NCI-H748 treated with DMSO at 0.1 percent for 48 hours (cell line): ENCODE measurements at regions not wholly inside any gene's neighbourhood (a gene's known extent, or its start where the extent isn't known, plus 50 kb on each side); places are given as distances from the start of the nearest gene placed in this dataset.
A peak's percentile ranks its signal among the peaks of the same experiment; 100 is the strongest.

ENCODE experiments used
- DNase-seq: peaks from one replicate; lab custom pipeline; 2025; lab: John Stamatoyannopoulos, UW

DNA sequence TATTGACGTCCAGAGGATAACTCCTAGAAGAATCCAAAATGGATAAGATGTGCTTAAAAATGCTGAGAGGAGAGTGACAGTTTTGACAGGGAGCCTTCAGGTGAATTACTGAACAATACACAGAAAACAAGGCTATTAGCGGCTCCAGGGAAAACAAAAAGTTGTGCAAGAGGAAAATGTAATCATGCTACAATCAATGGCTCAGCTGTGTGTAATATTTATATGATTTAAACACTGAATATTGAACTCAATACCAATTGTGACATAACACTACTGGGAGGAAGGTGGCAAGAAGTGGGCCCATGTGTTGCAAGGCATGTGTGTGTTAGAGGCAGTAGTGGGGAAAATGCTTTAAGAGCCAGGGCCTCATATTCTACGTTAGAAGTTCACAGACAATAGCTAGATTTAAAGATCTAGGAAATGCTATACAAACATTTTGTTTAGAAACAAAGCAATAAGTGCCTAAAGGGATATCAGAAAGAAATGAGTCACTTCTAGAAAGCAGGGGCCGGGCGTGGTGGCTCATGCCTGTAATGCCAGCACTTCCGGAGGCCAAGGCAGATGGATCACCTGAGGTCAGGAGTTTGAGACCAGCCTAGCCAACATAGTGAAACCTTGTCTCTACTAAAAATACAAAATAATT, 253.2 kb upstream of the IRX5 start:
- no peak for DNase-seq

DNA sequence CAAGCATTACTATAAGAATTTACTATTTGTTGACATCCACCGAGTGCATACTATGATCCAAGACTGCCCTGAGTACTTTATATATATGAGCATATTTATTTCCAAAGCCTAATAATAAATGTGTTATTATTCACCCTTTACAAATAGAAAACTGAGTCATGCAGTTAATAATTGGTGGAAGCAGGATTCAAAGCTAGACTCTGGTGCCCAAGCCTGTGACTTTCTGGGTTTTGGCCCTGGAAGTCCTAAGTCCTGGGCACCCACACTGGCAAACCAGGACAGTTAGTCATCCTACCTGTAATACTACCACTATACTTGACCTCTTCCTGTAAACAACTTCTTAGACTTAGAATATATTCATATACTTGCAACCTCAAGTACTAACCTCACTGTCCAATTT, 257.4 kb upstream of the IRX5 start:
- DNase-seq, result no peak

DNA sequence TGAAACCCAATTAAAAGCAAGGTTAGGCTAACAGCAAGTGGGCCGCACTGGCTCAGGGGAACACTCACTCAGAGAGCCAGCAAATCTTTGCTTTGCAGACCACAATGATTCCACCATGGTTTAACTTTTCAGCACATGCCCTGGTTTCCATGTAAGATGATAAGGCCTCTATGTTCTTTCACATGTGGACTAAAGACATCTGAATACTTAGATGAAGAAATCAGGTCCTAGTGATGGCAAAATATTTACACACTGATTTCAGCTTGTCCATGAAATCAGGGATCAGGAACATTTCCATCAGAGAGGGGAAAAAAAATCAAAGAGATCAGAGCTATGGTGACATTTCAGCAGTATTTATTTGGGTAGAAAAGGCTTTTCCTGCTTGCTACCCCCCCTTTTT, 258.2 kb upstream of the IRX5 start:
- DNase-seq, result no peak

DNA sequence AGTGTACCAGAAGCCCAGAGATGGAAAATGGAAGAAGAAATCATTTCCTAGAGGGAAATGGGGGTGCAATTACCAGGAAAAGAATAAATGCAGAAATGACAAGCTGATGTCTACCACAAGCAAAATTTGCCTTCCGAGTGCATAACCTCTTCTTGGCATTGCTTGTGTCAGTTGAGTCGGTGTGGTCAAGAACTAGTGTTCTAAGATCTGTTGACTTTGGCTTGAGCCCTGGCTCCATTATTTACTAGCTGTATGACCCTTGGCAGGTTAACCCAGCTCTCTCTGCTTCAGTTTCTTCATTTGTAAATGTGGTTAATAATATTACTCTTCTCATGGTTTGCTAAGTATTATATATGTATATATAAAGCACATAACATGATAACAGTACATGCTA, 273.0 kb upstream of the IRX5 start:
- DNase-seq, result no peak

DNA sequence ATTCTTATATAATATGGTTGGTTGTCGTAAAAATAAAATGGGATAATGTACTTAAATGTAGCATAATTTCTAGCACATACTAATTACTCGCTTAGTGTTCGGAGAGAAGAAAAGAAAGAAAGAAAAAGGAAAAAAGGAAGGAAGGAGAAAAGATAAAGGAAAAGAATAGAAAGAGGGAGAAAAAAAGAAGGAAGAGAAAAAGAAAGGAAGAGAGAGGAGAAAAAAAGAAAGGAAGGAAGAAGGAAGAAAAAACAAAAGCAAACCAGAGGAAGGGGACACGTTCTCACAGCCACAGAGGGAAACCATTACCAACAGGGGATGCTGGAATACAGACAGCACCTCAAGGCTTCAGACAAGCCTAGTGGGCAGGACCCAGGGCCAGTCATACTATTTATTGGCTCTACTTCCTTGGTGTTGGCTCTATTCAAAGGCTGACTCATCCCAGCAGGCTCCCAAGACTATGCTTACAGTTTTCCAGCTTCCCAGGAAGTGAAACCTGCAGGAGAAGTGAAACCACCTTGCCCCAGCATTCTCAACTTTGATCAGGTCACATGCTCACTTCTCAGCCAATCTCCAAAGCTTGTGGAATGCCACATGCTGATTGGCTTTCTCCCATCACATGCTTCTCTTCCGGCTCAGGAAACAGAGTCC, 273.5 kb upstream of the IRX5 start:
- no peak for DNase-seq

DNA sequence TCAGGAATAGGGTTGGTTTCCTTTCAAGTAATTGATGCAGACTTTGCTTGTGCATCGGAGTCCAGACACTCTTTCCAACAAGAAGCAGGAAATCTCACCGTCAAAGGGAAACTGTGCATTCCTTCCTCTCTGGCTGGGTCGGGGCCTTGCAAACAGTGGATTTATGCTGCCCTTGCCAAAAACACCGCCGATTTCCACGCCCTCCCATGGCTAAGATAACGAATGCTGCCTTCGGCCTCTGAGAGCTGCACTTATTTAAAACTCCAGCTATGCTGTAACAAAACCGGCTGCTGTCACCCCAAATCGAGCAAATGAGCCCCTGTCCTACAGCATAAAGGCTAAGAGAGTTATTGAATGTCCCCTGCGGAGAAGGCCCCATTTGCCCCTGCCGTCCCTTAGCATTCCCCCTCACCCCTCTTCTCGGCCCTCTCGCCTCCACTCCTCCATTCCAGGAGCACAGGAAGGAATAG, 275.5 kb upstream of the IRX5 start:
- no peak for DNase-seq

DNA sequence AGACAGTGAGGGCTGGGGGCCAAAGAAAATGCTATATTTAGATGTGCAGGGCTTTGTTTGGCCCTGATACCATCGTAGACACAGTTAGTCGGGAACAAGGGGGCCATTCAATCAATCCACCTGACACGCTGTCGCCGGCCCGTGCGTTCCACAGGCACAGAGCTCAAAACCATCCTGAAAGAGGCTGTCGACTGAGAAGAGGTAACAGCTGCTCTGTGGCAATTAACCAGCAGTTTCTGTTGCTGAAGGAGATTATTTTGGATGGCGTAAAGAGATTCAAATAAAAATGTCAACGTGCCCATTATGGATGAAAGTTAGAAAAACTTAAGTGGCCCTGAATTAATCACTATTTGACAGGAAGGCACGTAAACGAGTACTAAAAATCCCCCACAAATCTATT, 276.2 kb upstream of the IRX5 start:
- DNase-seq, result no peak

DNA sequence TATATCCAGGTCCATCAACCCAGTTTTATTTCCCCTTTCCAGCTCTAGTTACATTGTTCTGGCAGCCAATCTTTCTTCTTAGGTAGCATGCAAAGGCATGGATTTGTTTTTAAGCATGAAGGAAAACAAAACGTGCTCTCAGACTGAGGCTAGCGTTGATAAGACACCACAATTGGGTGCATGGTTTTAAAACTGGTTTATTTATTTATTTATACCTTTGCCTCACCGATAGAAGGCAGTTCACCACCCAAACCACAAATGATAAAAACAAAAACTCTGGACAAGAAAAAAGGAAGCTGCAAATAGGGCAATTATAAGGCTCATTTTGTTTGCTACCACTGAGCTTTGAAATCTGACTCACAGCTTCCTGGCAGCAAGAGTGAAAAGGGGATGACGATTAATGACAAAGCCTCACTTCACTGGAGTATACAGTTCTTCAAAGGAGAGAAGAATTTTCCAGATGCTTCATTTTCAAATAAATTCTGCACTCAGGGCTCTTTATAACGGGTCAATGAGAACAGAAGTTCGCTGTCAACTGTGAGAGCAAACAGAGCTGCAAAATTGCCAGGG, 278.4 kb upstream of the IRX5 start:
- DNase-seq, result no peak

DNA sequence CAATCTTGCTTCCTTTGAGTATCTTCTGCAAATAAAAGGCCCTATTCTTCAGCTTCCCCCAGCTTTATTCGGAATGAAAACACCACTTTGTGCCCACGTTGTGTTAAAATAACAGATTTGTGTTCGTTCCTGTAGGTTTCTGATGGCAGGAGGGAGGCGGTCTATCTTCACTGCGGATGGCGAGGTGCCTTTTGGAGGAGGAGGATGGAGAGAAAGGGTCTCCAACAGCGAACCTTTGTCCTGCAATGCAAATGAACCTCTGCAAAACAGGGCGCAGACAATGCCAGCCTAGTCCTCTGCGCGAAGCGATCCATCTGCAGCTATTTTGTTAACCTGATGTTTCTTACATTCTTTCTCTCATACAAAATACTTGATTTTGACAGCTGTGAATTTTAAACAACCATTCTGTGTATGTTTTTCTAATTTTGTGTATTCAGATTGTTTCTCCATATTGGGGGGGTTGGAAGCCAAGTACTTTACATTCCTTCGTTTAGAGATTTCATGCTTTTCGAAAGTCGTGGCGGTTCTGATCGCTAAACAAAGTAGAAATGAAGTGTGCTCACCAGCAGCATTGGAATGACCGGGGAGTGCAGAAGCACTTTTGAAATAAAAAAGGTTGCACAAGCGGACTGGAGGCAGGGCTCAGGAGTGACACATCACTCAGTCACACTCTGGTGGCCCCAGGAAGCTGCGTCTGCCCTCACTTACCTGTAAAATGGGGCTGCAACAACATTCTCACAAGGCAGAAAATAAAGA, 279.0 kb upstream of the IRX5 start:
- DNase-seq, result no peak

DNA sequence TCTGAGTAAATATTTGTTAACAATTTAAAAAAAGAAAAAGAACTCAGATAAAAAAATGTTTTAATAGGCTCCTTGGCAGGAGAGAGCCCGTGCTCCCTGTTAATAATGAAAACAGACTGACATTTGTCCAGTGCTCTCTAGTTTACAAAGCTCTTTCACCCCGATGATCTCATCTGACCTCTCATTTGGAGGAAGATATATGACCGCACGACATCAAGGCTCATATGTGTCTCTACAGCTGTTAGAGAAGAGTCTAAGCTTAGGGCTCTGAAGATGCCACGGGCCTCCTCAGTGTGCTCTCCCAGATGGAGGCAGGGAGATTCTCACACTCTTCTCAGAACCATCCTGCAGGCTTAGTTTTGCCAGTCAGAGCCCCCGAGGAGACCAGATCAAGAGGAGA, 280.8 kb upstream of the IRX5 start:
- DNase-seq, result no peak

DNA sequence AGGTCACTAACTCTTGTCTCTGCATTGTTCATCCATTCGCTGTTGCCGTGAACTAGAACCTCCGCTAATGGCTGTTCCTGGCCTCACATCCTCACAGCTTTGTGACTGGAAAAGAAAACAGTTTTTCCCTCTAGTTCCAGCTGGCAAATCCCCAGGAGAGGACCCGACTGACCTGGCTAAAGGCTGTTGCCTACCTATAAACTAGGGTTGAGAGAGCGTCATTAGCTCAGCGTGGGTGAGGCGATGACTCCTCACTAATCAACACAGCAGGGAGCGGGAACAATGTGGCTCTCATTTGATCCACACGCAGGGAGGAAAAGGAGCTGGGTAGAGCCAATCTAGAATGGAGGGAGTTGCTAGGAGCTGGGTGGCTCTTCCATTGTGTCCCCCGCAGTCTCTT, 282.1 kb upstream of the IRX5 start:
- peak; percentile 43 for DNase-seq

DNA sequence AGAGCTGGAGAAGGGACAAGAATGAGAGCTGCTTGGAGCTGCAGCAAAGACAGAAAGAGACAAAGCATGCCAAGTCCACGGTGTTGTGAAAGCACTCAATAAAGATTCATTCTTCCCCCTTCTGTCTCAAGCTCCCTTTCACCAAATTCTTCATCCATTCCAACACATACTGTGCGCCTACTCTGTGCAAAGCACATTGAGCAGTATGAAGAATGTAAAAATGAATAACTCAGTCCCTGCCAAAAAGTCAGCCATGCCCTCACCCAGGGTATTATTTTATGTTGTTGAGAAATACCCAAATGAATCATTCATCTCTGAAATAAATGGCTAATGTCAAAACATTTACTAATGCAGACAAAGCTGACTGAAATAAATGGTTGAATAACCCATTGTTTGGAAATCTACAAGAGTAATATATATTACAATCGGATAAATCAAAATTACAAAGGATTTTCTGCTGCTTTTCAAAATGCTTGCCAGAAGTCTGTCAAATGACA, 282.9 kb upstream of the IRX5 start:
- no peak for DNase-seq

DNA sequence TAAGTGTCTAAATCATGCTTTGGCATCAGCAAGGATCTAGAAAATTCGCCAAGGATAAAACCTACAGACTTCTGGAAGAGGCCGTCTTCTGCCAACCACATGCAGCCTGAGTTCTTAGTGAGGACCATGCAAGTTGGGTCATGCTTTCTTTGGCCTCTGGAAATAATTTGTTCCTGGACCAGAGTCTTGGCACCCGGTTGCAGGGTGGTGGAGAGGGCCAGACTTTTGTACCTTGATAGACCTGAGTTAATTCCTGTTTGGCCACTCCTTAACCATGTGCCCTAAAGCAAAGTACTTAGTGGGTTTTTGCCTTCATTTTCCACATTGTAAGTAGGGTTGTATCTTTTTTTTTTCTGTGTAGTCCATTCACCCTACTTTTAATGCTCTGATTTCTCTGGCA, 283.4 kb upstream of the IRX5 start:
- no peak for DNase-seq

DNA sequence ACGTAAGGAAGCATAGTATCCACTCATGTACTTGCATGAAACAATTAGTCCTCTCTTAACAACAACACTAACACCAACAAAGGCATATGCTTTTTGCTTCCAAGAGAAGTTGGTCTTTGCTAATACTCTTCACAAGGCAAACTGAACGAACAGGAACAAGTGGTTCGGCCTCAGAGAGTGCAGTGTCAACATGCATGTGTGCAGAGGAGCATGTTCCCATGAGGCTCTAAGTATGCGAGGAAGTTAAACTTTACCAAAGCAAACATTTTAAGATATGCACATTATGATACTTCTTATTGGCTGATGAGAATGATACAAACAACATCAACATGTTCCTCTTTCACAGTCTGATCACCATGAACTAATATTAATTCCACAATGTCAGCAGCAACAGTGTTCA, 285.3 kb upstream of the IRX5 start:
- no peak for DNase-seq

DNA sequence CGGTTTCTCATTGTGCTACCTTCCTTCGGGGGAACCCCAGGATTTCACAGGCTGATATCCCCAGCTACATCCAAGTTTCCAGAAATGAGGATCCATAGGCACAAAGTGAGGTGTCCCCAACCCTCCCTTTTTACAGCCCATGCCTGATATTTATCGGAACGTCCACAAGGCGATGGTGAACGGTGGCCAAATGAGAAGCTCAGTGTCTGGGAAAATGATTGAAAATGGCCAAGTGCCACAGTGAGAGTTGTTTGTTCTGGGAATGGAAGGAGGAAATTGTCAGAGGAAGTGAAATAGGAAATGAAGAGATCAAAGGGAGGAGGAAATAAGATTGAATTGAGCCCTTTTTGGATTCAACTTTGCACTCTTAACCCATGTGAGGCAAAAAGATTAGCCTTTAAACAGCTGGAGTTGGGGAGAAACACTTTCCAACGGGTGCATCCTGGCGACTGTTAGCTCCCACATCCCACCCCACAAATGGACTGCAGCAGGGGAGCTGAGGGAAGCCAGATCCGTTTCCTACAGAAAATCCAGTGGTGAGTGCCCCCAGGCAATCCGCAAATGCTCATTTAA, 294.4 kb upstream of the IRX5 start:
- no peak for DNase-seq

DNA sequence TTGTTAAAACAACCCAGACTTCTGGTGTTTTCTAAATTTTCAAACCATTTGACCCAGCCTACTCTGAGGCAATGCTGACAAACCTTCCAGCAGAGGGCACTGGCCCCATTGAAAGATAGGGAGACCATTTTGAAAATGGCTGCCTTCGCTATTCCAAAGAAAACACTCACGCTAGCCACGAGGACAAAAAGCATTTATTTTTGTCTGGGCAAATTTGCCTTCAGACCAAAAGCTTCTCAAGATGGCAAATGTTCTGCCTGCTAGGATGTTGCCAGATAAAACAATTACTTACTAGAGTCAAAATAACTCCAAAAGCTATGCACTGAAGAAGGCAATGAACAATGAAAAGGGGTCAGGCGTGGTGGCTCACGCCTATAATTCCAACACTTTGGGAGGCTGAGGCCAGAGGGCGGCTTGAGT, 296.7 kb upstream of the IRX5 start:
- no peak for DNase-seq

DNA sequence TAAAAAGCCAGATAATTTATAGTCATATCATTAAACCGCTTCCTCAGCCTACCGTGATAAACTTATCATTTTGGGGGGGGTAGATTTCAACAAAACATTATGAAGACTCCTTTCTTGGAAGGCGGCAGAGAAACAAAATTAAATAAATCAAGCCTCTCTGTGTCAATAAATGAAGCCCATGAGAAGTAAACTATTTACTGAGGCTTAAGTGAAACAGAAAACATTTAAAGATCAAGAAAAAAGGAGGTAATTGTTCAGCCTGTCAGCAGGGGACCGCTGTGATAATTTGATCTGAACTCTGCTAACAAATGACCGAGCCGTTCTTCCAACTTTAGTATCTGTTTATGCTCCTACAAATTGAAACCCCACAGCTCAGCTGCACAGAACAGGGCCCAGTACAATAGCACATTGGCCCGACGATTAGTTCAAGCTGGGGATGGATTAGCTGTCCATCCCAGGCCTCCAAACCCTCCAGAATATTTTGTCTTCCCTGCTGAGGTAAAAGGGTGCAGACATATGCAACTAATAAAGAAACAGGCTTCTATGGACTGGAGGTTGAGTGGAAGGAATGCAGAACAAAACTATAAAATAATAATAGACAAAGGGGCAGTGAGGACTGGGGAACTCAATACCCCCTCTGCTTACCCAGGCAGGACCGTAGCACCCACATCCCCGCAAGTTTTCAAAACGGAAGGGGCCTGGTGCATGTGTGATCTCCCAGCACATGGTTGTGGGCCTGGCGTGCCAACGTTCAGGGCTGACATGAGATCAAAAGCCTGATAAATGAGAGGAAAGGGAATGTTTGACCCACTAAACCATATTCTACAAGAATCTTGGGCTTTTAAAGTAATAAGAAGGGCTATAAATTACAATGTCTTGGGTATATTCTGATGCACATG, 298.1 kb upstream of the IRX5 start:
- DNase-seq, result peak; percentile 51

DNA sequence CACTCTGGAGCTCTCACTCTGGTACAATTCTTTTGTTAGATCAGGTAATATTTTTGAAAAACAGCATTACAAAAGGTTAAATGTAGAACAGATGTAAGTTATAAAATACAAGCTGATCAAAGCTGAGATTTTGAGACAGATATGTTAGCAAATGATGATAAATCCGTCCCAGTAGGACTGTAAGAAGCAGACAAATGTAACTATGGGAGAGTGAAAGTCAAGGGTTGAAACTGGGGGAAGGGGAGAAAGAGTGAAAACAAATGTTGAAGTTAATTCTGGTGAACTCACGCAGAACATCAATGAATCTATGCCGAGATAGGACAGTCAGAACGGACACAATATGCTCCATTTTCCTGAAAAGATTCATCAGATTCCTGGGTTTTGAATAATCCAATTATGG, 298.9 kb upstream of the IRX5 start:
- no peak for DNase-seq

DNA sequence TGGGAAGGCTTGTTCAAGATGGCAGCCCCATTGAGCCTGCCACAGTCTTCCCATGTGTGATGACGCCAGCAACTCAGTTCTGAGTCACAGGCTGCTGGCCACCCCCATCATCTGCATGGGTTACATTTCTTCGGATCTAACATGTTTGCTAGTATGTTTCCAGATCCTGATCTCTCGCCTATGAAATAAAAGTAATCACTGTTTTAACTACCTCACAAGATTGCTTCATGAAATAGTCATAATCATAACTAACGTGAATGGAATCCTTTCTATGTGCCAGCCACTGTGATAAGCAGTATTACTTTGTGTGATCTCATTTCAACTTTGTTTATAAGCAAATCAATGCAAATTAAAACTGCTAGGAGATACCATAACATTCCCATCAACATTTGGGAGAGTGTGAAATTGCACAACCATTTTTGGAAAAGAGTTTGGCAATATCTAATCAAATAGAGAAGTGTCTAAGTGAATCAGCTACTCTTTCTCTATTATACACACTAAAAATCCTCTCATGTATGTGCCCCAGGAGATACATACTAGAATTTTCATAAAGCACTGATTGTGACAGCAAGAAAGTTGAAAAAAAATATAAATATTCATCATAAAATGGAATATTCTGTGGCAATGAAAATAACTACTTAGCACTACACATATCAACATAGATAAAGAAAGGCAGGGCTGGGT, 300.2 kb upstream of the IRX5 start:
- no peak for DNase-seq

DNA sequence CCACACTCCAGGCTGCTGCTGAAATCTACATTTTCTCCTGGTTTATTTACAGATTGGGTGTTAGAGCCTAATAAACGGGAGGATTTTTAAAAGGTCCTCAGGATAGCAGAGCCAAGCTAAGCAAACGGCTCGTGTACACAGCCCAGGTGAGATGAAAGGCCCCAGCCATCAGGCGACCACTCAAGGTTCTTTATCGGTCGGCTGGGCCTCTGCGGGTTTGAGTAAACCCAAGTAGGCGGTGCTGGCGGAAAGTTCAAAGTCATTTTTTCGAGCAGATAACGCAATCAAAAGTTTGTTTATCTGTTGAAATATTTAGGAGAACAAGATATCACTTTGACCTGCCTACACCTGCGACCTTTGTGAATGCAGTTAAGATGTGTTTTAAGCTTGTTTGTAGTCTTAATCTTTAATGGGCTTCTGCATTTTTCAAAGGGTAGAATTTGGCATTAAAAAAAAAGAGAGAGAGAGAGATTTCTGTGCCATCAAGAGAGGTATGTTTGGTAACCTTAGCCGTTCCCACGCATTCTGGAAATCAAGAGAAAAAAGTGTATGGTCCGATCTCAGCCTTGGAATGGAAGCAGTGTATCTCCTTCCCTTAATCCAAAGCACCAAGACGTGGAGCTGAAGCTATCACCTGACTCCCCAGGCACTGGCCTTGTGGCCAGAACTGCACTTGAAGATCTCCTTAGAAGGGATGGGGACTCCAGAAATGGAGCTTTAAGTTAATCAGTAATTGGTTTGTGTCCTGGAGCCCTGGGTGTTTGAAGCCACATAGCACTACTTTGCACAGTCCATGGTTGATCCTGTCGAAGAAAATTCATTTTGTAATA, 301.7 kb upstream of the IRX5 start:
- DNase-seq, result peak; percentile 9
